K562 (cell line): ENCODE measurements at regions not wholly inside any gene's neighbourhood (a gene's known extent, or its start where the extent isn't known, plus 50 kb on each side); places are given as distances from the start of the nearest gene placed in this dataset.

Experiments used
- ATAC-seq: fragments of 200-7000 bp; cut with Tn5 transposase; 3 replicates; pipeline ENCODE4 v1.9.1; 2020; ENCODE audit warnings: moderate library complexity
- BruUV-seq: library from RNA; stranded (reverse); fragments of 400-500 nt; replicated peaks from 2 replicates; lab custom pipeline; 2021; lab: Mats Ljungman, UMichigan
- CTCF ChIA-PET: fragments of 300-600 bp; formaldehyde crosslinking; extraction: SDS; loops from one replicate; lab custom pipeline; 2021; ENCODE audit warnings: low intra/inter-chr PET ratio; lab: Yijun Ruan, JAX
- POLR2A ChIA-PET: fragments of 300-600, 350-650 bp; sonication (Branson Sonifier 250); formaldehyde crosslinking; extraction: SDS; loops from one replicate; lab custom pipeline; 2021; ENCODE audit warnings: antibody characterized with exemption, inconsistent platforms; lab: Yijun Ruan, JAX
- DNase-seq, 4 experiments: peaks; one replicate each; pipeline versions ENCODE4 v3.0.0 to v3.0.0-alpha.2; 2011 to 2018; ENCODE audit warnings: low spot score in 3 of 4, mixed read lengths in 3 of 4; ENCODE audit errors: extremely low read depth in 1 of 4
- FAIRE-seq: peaks from 2 replicates; lab custom pipeline; 2011; peaks lifted over from hg19 to GRCh38; lab: Jason Lieb, UNC
- H2AFZ ChIP-seq: 2 replicates; pipeline ENCODE4 v1.6.0; 2011; ENCODE audit warnings: low read depth, low read length, control low read depth, inconsistent platforms
- H3K27ac ChIP-seq: fragments of 200-600 bp; 3 replicates; pipeline ENCODE4 v1.8.0; 2011; ENCODE audit warnings: low read depth, mild to moderate bottlenecking, control low read depth, inconsistent platforms, low read length, moderate library complexity, mixed read lengths; ENCODE audit errors: extremely low read depth
- H3K27me3 ChIP-seq, 2 experiments: fragments of 300-600 bp in 1 of 2; 2 replicates in 1 of 2; 3 replicates in 1 of 2; pipeline versions ENCODE4 v1.6.0 to v1.8.0; 2011; ENCODE audit warnings: inconsistent platforms in 2 of 2, low read length in 2 of 2, mild to moderate bottlenecking in 1 of 2, mixed read lengths in 1 of 2, moderate library complexity in 1 of 2; ENCODE audit not compliant: control insufficient read depth in 2 of 2, insufficient read depth in 2 of 2
- H3K36me3 ChIP-seq: fragments of 300-600 bp; 3 replicates; pipeline ENCODE4 v1.8.0; 2011; ENCODE audit warnings: mild to moderate bottlenecking, low read length, inconsistent platforms; ENCODE audit not compliant: control insufficient read depth, insufficient read depth
- H3K4me1 ChIP-seq, 2 experiments: fragments of 200-600 bp in 1 of 2; replicated peaks in 1 of 2; 2 replicates in 1 of 2; 3 replicates in 1 of 2; pipeline versions ENCODE4 v1.5.1 to v1.8.0; 2011; ENCODE audit warnings: inconsistent platforms in 2 of 2, low read length in 2 of 2, mild to moderate bottlenecking in 1 of 2, mixed read lengths in 1 of 2, moderate library complexity in 1 of 2; ENCODE audit not compliant: control insufficient read depth in 2 of 2, insufficient read depth in 2 of 2
- H3K4me2 ChIP-seq: 2 replicates; pipeline ENCODE4 v1.6.1; 2011; ENCODE audit warnings: low read length, control low read depth, inconsistent platforms, mixed read lengths; ENCODE audit not compliant: insufficient read depth
- H3K4me3 ChIP-seq: fragments of 200-600 bp; sonication (generic), shearing (Covaris generic); 2 replicates; pipeline ENCODE4 v1.5.1; 2016; ENCODE audit warnings: control low read depth, inconsistent platforms
- H3K79me2 ChIP-seq: fragments of 200-600 bp; 3 replicates; pipeline ENCODE4 v1.8.0; 2011; ENCODE audit warnings: low read length, inconsistent platforms; ENCODE audit not compliant: control insufficient read depth, insufficient read depth
- H3K9ac ChIP-seq, 2 experiments: 2 replicates each; pipeline versions ENCODE4 v1.6.0 to v1.6.1; 2011; ENCODE audit warnings: low read depth in 2 of 2, low read length in 2 of 2, control low read depth in 1 of 2, inconsistent platforms in 1 of 2, mild to moderate bottlenecking in 1 of 2, mixed read lengths in 1 of 2; ENCODE audit not compliant: insufficient read depth in 1 of 2
- H3K9me1 ChIP-seq: one replicate; pipeline ENCODE4 v1.6.0; 2011; ENCODE audit warnings: inconsistent platforms, mild to moderate bottlenecking, low read length, moderate library complexity; ENCODE audit not compliant: control insufficient read depth, insufficient read depth
- H3K9me3 ChIP-seq: replicated peaks from 2 replicates; pipeline ENCODE4 v1.5.1; 2011; ENCODE audit warnings: low read depth, low read length, inconsistent platforms; ENCODE audit not compliant: control insufficient read depth, insufficient read depth
- H4K20me1 ChIP-seq: replicated peaks from 2 replicates; pipeline ENCODE4 v1.6.1; 2011; ENCODE audit warnings: low read length, inconsistent platforms, mixed read lengths; ENCODE audit not compliant: control insufficient read depth, insufficient read depth
- MAFG ChIP-seq: fragments of 450-650 bp; conservative IDR thresholded peaks from 2 replicates; pipeline ENCODE4 v1.6.1; 2016; ENCODE audit warnings: missing genetic modification characterization, missing compliant biosample characterization
- MXI1 ChIP-seq: IDR thresholded peaks from 2 replicates; pipeline ENCODE4 v1.6.1; 2011; ENCODE audit warnings: low read depth, mild to moderate bottlenecking, improper control_type of control experiment, low read length
- POLR3A ChIP-seq: IDR thresholded peaks from 2 replicates; pipeline ENCODE4 v1.6.1; 2011; ENCODE audit warnings: borderline replicate concordance, mild to moderate bottlenecking, moderate library complexity; ENCODE audit not compliant: insufficient read length, insufficient read depth; ENCODE audit errors: extremely low read depth
- RUNX1 ChIP-seq: sonication (generic); IDR thresholded peaks from 2 replicates; pipeline ENCODE4 v1.6.1; 2016; ENCODE audit warnings: antibody characterized with exemption, low read depth
- U2AF1 ChIP-seq: fragments of 200-400 bp; formaldehyde crosslinking; optimal IDR thresholded peaks from 2 replicates; pipeline ENCODE3; 2017; ENCODE audit warnings: mild to moderate bottlenecking, low read depth, low read length, moderate library complexity
- ZEB2 ChIP-seq: fragments of 450-650 bp; IDR thresholded peaks from 2 replicates; pipeline ENCODE4 v1.6.1; 2016
- WGBS: fragments of 100-300 bp; shearing (Covaris generic); methylation state at CpG from one replicate; pipeline ENCODE4 v1.1.6; 2016; ENCODE audit warnings: low coverage, mixed read lengths; ENCODE audit not compliant: insufficient coverage; ENCODE audit errors: missing lambda C conversion rate; 5-methylcytosine and 5-hydroxymethylcytosine counted together
- in situ Hi-C: fragments of 300-500 bp; cut with MboI; formaldehyde crosslinking; loops from 4 replicates; pipeline ENCODE4 v1.15.0; 2018; ENCODE audit warnings: inconsistent platforms, mixed read lengths
- intact Hi-C: fragments of 100-400 bp; cut with micrococcal nuclease; formaldehyde crosslinking; loops from 2 replicates; pipeline ENCODE4 v1.14.2; 2022
- TF ChIP-seq, protein P1 (sequence below): fragments of 450-650 bp; IDR thresholded peaks from 2 replicates; pipeline ENCODE4 v1.6.1; 2016; ENCODE audit warnings: mild to moderate bottlenecking

DNA sequence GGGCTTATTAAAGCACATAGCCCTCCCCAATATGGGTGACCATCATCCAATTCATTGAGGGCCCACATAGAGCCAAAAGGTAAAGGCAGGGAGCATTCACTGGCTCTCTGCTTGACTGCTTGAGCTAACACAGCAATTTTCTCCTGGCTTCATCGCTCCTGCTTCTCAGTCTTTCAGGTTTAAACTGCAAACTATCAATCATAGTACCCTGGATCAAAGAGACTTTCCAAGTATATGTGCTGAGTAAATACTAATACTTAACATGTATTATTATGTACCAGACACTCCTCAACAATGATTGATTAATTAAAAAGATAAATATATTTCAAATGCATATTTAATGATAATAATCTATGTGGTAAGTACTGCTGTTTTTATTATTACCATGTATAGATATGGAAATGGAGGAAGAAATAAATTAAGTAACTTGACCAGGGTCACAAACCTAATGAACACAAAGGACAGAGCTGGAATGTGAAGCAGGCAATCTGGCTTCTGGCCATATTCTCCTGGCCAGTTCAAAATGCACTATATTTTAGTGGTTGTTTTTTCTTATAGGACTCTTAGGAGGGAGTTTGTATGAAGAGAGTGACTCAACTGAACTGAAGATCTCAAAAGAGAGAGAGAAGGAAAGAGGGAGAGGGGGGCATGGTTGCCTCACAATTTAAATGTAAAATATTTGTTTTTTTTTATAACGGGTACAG, 1197.3 kb downstream of the TECRL start:
- Histone ChIP-seq H3K4me1 (no peaks in the 10 kb centered on the region), H4K20me1 (no peaks in the 10 kb centered on the region), H3K9ac (no peak overlapping the region), H3K9me3 (no peaks in the 10 kb centered on the region), H2AFZ (no peak overlapping the region), H3K9me1 (no peaks in the 10 kb centered on the region), H3K27ac (no peak overlapping the region), H3K36me3 (no peaks in the 10 kb centered on the region), H3K4me3 (no peak overlapping the region), H3K27me3 (no peaks in the 10 kb centered on the region), H3K79me2 (no peaks in the 10 kb centered on the region), H3K4me2 (no peak overlapping the region)
- in situ Hi-C loops: no loop called here
- 0% methylated on average over 2 of the region's 2 CpGs for WGBS
- no peak for DNase-seq
- TF ChIP-seq ZEB2 (no peak), MAFG (tag) (no peak), POLR3A (no peak), U2AF1 (no peak), MXI1 (no peak), RUNX1 (no peak)
- TF ChIP-seq, protein P1, sequence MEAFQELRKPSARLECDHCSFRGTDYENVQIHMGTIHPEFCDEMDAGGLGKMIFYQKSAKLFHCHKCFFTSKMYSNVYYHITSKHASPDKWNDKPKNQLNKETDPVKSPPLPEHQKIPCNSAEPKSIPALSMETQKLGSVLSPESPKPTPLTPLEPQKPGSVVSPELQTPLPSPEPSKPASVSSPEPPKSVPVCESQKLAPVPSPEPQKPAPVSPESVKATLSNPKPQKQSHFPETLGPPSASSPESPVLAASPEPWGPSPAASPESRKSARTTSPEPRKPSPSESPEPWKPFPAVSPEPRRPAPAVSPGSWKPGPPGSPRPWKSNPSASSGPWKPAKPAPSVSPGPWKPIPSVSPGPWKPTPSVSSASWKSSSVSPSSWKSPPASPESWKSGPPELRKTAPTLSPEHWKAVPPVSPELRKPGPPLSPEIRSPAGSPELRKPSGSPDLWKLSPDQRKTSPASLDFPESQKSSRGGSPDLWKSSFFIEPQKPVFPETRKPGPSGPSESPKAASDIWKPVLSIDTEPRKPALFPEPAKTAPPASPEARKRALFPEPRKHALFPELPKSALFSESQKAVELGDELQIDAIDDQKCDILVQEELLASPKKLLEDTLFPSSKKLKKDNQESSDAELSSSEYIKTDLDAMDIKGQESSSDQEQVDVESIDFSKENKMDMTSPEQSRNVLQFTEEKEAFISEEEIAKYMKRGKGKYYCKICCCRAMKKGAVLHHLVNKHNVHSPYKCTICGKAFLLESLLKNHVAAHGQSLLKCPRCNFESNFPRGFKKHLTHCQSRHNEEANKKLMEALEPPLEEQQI: no peak
- POLR2A ChIA-PET: no interaction called here
- intact Hi-C loops: no loop called here
- CTCF ChIA-PET: no interaction called here
- no TSS peak for BruUV-seq
- no peak for FAIRE-seq
- ATAC-seq: no peak
